ENCODE measurements at regions not wholly inside any gene's neighbourhood (a gene's known extent, or its start where the extent isn't known, plus 50 kb on each side); places are given as distances from the start of the nearest gene placed in this dataset.

DNA sequence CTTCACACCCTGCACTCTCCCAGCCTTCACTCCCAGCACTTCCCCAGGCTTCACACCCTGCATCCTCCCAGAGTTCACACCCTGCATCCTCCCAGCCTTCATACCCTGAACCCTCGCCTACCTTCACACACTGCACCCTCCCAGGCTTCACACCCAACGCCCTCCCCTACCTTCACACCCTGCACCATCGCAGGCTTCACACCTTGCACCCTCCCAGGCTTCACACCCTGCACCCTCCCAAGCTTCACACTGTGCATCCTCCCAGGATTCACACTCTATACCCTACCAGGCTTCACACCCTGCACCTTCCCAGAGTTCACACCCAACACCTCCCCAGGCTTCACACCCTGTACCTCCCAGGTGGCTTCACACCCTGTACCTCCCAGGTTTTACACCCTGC lies 448.7 kb upstream of the MYT1L start:
- TF ChIP-seq CTCF (IDR thresholded peaks at IDR 0.05; ENCODE audit: poor library complexity) (no peak), EZH2 (IDR thresholded peaks at IDR 0.05; ENCODE audit: borderline replicate concordance) (no peak), EZH2phosphoT487 (IDR thresholded peaks at IDR 0.05; ENCODE audit: low read depth, severe bottlenecking, unreplicated experiment) (no peak)
